DOHH2 (cell line): ENCODE measurements at regions not wholly inside any gene's neighbourhood (a gene's known extent, or its start where the extent isn't known, plus 50 kb on each side); places are given as distances from the start of the nearest gene placed in this dataset.

Experiments
- H3F3A ChIP-seq: fragments of 200-600 bp; sonication (generic), shearing (Covaris generic); 2 replicates; pipeline ENCODE4 v1.6.0; 2016; ENCODE audit warnings: antibody characterized with exemption, mild to moderate bottlenecking; ENCODE audit not compliant: control insufficient read depth, insufficient read depth
- H3K27ac ChIP-seq: fragments of 200-600 bp; sonication (generic); 2 replicates; pipeline ENCODE4 v1.5.1; 2014; ENCODE audit warnings: low read depth, mild to moderate bottlenecking, low read length, moderate library complexity
- H3K27me3 ChIP-seq: fragments of 200-600 bp; sonication (generic); 2 replicates; pipeline ENCODE4 v1.6.1; 2014; ENCODE audit warnings: mild to moderate bottlenecking, low read length, mixed read lengths; ENCODE audit not compliant: control insufficient read depth
- H3K36me3 ChIP-seq: fragments of 200-600 bp; sonication (generic); 2 replicates; pipeline ENCODE4 v1.6.1; 2014; ENCODE audit warnings: mild to moderate bottlenecking, low read length, moderate library complexity, mixed read lengths; ENCODE audit not compliant: control insufficient read depth
- H3K4me1 ChIP-seq: fragments of 200-600 bp; sonication (generic); 2 replicates; pipeline ENCODE4 v1.6.1; 2014; ENCODE audit warnings: mild to moderate bottlenecking, low read length, mixed read lengths; ENCODE audit not compliant: control insufficient read depth
- H3K4me2 ChIP-seq: fragments of 200-600 bp; sonication (generic); 2 replicates; pipeline ENCODE4 v1.6.0; 2014; ENCODE audit warnings: mild to moderate bottlenecking, low read length, moderate library complexity
- H3K4me3 ChIP-seq: fragments of 200-600 bp; sonication (generic); 2 replicates; pipeline ENCODE4 v1.5.1; 2014; ENCODE audit warnings: mild to moderate bottlenecking, low read length, mixed read lengths
- H3K79me2 ChIP-seq: fragments of 200-600 bp; sonication (generic); 2 replicates; pipeline ENCODE4 v1.6.1; 2014; ENCODE audit warnings: mild to moderate bottlenecking, low read length, mixed read lengths; ENCODE audit not compliant: control insufficient read depth
- H3K9me2 ChIP-seq: fragments of 200-600 bp; sonication (generic); replicated peaks from 2 replicates; pipeline ENCODE4 v1.6.1; 2014; ENCODE audit warnings: mild to moderate bottlenecking, low read length, mixed read lengths; ENCODE audit not compliant: control insufficient read depth
- H3K9me3 ChIP-seq: fragments of 200-600 bp; sonication (generic); 2 replicates; pipeline ENCODE4 v1.6.1; 2014; ENCODE audit warnings: antibody characterized with exemption, low read length, mixed read lengths; ENCODE audit not compliant: control insufficient read depth, insufficient read depth
- H4K20me1 ChIP-seq: fragments of 200-600 bp; sonication (generic); 2 replicates; pipeline ENCODE4 v1.6.0; 2014; ENCODE audit warnings: low read depth, mild to moderate bottlenecking, antibody characterized with exemption, low read length, moderate library complexity; ENCODE audit not compliant: control insufficient read depth, insufficient read depth
- CTCF ChIP-seq: fragments of 200-600 bp; sonication (generic); IDR thresholded peaks from one replicate; pipeline ENCODE4 v1.5.1; 2014; ENCODE audit warnings: antibody characterized with exemption, mild to moderate bottlenecking, low read depth, low read length; ENCODE audit not compliant: poor library complexity, severe bottlenecking
- EZH2phosphoT487 ChIP-seq: fragments of 200-600 bp; sonication (generic); IDR thresholded peaks from 2 replicates; pipeline ENCODE4 v1.6.1; 2017; ENCODE audit warnings: borderline replicate concordance, mild to moderate bottlenecking, antibody characterized with exemption, low read length, moderate library complexity, mixed read lengths

GRCh38 chr19:29266001-29266400, 53.0 kb upstream of the UQCRFS1 start:
- Histone ChIP-seq H3K9me2 (no peaks in the 10 kb centered on the region), H3K9me3 (no peaks in the 10 kb centered on the region), H4K20me1 (no peaks in the 10 kb centered on the region), H3K4me1 (no peaks in the 10 kb centered on the region), H3K4me3 (no peak overlapping the region), H3F3A (no peaks in the 10 kb centered on the region), H3K36me3 (no peaks in the 10 kb centered on the region), H3K27me3 (no peaks in the 10 kb centered on the region), H3K79me2 (no peaks in the 10 kb centered on the region), H3K27ac (no peak overlapping the region), H3K4me2 (no peak overlapping the region)
- TF ChIP-seq CTCF: no peak
- no peak for TF ChIP-seq EZH2phosphoT487

- Histone ChIP-seq H3K27me3 (no peaks in the 10 kb centered on the region), H3K36me3 (no peaks in the 10 kb centered on the region)
Measured at GRCh38 chr19:29266603-29267002, 53.7 kb upstream of the UQCRFS1 start.

GRCh38 chr19:29267701-29268100, 54.8 kb upstream of the UQCRFS1 start:
- Histone ChIP-seq H3K27ac (no peak overlapping the region), H3F3A (no peaks in the 10 kb centered on the region), H4K20me1 (no peaks in the 10 kb centered on the region), H3K4me2 (no peak overlapping the region), H3K4me3 (no peak overlapping the region), H3K4me1 (no peaks in the 10 kb centered on the region), H3K36me3 (no peaks in the 10 kb centered on the region), H3K27me3 (no peaks in the 10 kb centered on the region), H3K9me3 (no peaks in the 10 kb centered on the region), H3K79me2 (no peaks in the 10 kb centered on the region), H3K9me2 (no peaks in the 10 kb centered on the region)
- TF ChIP-seq CTCF: no peak
- TF ChIP-seq EZH2phosphoT487: no peak

More at GRCh38 chr19:29266603-29267002, 53.7 kb upstream of the UQCRFS1 start:
- H3K4me2 ChIP-seq: no peak overlapping the region
- no peak overlapping the region for H3K4me3 ChIP-seq
- no peaks in the 10 kb centered on the region for H3K9me2 ChIP-seq
- H3K9me3 ChIP-seq: no peaks in the 10 kb centered on the region
- no peaks in the 10 kb centered on the region for H3F3A ChIP-seq
- no peak overlapping the region for H3K27ac ChIP-seq
- no peak for TF ChIP-seq CTCF
- no peak for TF ChIP-seq EZH2phosphoT487
- H3K4me1 ChIP-seq: no peaks in the 10 kb centered on the region
- H3K79me2 ChIP-seq: no peaks in the 10 kb centered on the region
- H4K20me1 ChIP-seq: no peaks in the 10 kb centered on the region

- no peaks in the 10 kb centered on the region for H3K9me2 ChIP-seq
- no peaks in the 10 kb centered on the region for H3K36me3 ChIP-seq
- no peak overlapping the region for H3K27ac ChIP-seq
- no peaks in the 10 kb centered on the region for H3K27me3 ChIP-seq
- no peaks in the 10 kb centered on the region for H3K4me1 ChIP-seq
- H3F3A ChIP-seq: no peaks in the 10 kb centered on the region
- no peak overlapping the region for H3K4me2 ChIP-seq
- no peaks in the 10 kb centered on the region for H3K9me3 ChIP-seq
- H4K20me1 ChIP-seq: no peaks in the 10 kb centered on the region
- no peak for TF ChIP-seq EZH2phosphoT487
- TF ChIP-seq CTCF: no peak
- H3K79me2 ChIP-seq: no peaks in the 10 kb centered on the region
- H3K4me3 ChIP-seq: no peak overlapping the region
Measured at GRCh38 chr19:29268103-29268502, 55.2 kb upstream of the UQCRFS1 start.
